ENCODE measurements at regions not wholly inside any gene's neighbourhood (a gene's known extent, or its start where the extent isn't known, plus 50 kb on each side); places are given as distances from the start of the nearest gene placed in this dataset.

DNA sequence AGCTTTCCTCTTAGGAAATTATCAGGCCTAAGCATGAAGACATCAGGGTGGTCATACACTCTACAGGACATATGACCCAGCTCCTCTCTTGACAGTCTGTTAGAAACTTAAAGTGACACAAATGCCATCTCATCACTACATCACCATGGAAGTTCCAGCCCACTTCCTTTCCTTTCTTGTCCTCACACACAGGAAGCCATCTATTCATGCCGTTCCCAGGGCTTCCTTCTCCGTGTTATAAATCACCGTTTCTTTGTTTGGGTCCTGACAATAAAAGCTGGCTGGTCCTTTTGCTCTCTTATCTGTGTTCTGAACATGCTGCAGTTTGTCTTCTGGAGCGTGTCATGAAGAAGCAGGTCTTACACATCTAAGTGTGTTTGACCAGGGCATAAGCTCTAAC is 692.1 kb upstream of the CELF4 start:
- TF ChIP-seq, protein P1, sequence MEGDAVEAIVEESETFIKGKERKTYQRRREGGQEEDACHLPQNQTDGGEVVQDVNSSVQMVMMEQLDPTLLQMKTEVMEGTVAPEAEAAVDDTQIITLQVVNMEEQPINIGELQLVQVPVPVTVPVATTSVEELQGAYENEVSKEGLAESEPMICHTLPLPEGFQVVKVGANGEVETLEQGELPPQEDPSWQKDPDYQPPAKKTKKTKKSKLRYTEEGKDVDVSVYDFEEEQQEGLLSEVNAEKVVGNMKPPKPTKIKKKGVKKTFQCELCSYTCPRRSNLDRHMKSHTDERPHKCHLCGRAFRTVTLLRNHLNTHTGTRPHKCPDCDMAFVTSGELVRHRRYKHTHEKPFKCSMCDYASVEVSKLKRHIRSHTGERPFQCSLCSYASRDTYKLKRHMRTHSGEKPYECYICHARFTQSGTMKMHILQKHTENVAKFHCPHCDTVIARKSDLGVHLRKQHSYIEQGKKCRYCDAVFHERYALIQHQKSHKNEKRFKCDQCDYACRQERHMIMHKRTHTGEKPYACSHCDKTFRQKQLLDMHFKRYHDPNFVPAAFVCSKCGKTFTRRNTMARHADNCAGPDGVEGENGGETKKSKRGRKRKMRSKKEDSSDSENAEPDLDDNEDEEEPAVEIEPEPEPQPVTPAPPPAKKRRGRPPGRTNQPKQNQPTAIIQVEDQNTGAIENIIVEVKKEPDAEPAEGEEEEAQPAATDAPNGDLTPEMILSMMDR (IDR thresholded peaks at IDR 0.05; ENCODE audit: insufficient read depth, low read length, poor library complexity, severe bottlenecking): no peak
- no peak for TF ChIP-seq EZH2phosphoT487 (conservative IDR thresholded peaks at IDR 0.05; ENCODE audit: low read length)

Data from SU-DHL-6 (cell line).